Retinal pigment epithelial cell (primary cell): ENCODE measurements at regions not wholly inside any gene's neighbourhood (a gene's known extent, or its start where the extent isn't known, plus 50 kb on each side); places are given as distances from the start of the nearest gene placed in this dataset.
A peak's percentile ranks its signal among the peaks of the same experiment; 100 is the strongest.

Experiments used
- DNase-seq: peaks from one replicate; pipeline ENCODE4 v3.0.0-alpha.2; 2010; ENCODE audit warnings: low read depth
- H3K4me3 ChIP-seq: 2 replicates; pipeline ENCODE4 v1.5.1; 2011; ENCODE audit warnings: mild to moderate bottlenecking, low read length, control low read depth, moderate library complexity
- TF ChIP-seq, protein P1 (sequence below): conservative IDR thresholded peaks from 2 replicates; pipeline ENCODE4 v1.5.1; 2011; ENCODE audit warnings: low read depth, low read length, control low read depth, inconsistent platforms

DNA sequence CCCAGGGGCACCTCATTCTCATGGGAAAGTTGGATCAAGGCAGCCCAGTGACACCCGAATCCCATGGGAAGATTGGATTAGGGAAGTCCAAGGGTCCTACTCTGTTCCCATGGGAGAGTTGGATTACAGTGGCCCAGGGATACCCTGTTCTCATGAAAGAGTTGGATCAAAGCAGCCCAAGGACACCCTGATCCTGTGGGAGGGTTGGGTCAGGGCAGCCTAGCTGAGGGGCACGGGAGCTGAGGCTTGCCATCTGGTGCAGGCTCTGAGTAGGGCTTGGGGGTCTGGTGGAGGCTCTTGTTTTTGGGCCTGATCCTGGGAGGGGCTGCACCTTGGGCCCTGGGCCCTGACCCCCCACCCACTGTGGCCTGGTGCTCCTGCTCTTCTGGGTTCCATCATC lies 87.1 kb downstream of the ACKR3 start:
- TF ChIP-seq, protein P1, sequence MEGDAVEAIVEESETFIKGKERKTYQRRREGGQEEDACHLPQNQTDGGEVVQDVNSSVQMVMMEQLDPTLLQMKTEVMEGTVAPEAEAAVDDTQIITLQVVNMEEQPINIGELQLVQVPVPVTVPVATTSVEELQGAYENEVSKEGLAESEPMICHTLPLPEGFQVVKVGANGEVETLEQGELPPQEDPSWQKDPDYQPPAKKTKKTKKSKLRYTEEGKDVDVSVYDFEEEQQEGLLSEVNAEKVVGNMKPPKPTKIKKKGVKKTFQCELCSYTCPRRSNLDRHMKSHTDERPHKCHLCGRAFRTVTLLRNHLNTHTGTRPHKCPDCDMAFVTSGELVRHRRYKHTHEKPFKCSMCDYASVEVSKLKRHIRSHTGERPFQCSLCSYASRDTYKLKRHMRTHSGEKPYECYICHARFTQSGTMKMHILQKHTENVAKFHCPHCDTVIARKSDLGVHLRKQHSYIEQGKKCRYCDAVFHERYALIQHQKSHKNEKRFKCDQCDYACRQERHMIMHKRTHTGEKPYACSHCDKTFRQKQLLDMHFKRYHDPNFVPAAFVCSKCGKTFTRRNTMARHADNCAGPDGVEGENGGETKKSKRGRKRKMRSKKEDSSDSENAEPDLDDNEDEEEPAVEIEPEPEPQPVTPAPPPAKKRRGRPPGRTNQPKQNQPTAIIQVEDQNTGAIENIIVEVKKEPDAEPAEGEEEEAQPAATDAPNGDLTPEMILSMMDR, result no peak
- no peak overlapping the region for H3K4me3 ChIP-seq
- no peak for DNase-seq

DNA sequence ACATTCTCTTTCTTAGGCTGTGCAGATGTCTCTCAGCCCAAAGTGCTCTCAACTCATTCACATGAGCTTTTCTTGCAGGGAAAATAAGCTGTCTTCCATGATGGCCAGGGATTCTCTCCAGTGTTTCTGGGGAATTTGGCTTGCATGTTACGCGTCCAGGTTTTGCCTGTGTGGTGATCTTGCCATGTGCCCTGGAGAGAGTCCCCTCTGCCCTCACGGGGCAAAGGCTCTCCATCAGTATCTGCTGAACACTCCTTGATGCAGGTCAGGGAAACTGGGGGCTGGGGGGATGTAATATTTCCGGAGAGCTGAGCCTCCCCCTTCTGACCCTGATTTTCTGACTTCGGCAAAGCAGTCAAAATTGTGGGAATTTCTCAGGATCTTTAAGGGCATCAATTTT lies 87.6 kb downstream of the ACKR3 start:
- no peak overlapping the region for H3K4me3 ChIP-seq
- no peak for DNase-seq
- TF ChIP-seq, protein P1, result no peak

GRCh38 chr2:236657801-236658200 lies 88.2 kb downstream of the ACKR3 start:
- TF ChIP-seq, protein P1, result no peak
- DNase-seq, result no peak
- no peak overlapping the region for H3K4me3 ChIP-seq

GRCh38 chr2:236658974-236659757 lies 89.5 kb downstream of the ACKR3 start:
- no peak for DNase-seq
- H3K4me3 ChIP-seq, result no peak overlapping the region
- TF ChIP-seq, protein P1, result no peak

- no peak overlapping the region for H3K4me3 ChIP-seq
- DNase-seq, result peak; percentile 54
- TF ChIP-seq, protein P1, result no peak
Measured at GRCh38 chr2:236659758-236660150, 90.1 kb downstream of the ACKR3 start.

DNA sequence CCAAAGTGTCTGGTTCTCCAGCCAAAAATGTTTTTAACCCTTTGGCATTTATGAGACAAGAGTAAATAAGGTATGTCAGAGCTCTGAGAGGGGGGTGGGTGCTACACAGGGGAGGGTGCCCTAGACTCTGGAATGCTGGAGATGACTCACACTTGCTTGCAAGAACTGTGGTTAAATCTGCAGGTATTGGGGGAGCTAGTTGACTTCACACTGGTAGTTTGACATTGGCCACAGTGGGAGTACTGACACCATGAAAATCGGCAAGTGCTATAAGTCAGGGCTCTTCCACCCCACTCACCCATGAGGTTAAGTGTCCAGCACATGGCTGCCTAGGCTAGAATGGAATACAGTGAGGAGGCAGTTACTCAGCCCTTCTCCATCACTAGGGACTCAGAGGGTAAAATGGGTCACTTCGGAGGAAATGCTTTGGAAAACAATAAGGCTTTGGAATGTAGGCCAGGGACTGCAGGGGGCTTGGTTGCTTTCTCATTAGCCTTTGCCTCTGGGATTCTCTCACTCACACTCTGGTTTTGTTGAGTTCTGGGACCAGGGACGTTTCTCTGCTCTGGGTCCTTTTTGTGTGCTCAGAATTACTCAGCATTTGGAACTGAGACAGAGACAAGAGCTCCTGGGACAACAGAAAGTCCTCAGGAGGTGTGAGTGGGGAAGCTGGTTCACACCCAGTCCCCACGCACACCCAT lies 91.6 kb downstream of the ACKR3 start:
- DNase-seq, result no peak
- TF ChIP-seq, protein P1, result no peak
- H3K4me3 ChIP-seq, result no peak overlapping the region

DNA sequence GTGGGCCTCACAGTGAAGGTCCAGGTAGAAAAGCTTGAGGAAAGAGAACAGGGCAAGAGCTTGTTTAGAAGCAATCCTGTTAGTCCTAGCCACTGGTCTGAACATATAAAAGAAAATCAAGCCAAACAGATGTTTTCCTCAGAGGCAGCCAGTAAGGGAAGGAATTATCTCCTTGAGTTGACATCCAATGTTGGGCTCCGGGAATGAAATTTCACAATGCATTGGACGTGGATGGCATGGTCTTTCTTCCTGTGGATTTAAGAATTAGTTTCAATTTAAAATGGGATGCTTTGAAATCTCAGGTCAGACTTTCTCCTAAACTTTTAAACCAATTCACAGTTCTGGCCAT lies 92.1 kb downstream of the ACKR3 start:
- no peak for DNase-seq
- no peak overlapping the region for H3K4me3 ChIP-seq
- TF ChIP-seq, protein P1, result no peak
